HG03457 (cell line): ENCODE measurements at regions not wholly inside any gene's neighbourhood (a gene's known extent, or its start where the extent isn't known, plus 50 kb on each side); places are given as distances from the start of the nearest gene placed in this dataset.

ENCODE experiments used
- ATAC-seq: cut with Tn5 transposase; IDR thresholded peaks from one replicate; pipeline ENCODE4 v1.9.1; 2021; ENCODE audit warnings: moderate number of reproducible peaks; ENCODE audit not compliant: unreplicated experiment

- no peak for ATAC-seq
Observed at GRCh38 chr15:61421470-61421869, 192.4 kb upstream of the RORA start.

DNA sequence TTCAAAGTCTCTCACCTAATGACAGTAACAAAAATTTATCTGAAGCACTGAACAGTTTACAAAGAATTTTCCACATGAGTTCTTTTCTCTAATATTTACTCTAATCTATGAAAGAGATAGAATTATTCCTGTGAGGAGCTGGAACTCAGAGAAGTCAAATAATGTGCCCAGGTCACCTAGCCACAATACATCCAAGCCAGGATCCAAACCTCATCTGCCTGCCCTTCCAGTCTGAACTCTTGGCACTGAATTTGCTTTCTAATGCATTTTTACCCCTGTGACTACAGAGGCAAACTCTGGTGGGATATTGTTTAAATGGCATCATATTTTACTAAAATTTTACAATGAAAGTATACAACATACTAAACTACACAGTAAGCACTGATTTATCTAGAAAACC is 191.4 kb upstream of the RORA start:
- ATAC-seq, result no peak

DNA sequence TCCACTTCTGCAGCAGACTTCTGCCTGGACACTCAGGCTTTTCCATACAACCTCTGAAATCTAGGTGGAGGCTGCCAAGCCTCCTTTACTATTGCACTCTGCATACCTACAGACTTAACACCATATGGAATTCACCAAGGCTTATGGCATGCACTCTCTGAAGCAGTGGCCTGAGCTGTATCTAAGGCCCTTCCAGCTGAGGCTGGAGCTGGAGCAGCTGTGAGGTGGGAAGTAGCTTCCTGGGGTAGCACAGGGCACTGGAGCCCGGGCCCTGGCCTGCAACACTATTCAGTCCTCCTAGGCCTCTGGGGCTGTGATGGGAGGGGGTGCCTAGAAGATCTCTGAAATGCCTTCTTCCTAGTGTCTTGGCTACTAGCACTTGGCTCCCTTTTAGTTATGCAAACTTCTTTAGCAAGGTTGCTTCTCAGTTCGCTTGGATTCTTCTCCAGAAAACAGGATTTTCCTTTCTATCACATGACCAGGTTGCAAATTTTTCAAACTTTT is 186.6 kb upstream of the RORA start:
- ATAC-seq, result no peak

DNA sequence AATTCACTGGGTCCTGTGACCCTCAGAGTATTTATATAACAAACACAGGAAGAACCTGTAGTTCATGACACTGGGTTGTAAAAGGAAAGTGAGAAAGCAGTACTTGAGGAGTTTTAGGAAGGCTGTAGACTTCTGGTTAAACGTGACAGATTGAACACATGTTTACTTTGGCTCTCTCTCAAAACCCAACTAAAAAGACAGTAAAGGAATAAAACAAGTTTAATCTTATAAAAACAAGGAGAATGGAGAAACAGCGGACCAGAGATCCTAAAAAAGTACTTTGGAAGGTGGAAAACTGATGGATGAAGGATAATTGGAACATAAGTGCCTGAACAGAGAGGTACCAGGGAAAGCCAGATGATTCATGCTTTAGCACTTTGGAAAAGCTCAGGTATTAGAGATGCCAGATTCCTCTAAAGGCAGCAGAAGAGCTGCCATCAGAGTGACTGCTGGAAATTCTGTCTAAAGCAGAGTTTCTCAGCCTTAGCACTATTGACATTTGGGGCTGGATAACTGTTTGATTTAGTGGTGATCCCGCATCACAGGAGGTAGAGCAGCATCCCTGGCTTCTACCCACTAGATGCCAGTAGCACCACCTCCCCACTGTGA is 182.9 kb upstream of the RORA start:
- ATAC-seq, result no peak

DNA sequence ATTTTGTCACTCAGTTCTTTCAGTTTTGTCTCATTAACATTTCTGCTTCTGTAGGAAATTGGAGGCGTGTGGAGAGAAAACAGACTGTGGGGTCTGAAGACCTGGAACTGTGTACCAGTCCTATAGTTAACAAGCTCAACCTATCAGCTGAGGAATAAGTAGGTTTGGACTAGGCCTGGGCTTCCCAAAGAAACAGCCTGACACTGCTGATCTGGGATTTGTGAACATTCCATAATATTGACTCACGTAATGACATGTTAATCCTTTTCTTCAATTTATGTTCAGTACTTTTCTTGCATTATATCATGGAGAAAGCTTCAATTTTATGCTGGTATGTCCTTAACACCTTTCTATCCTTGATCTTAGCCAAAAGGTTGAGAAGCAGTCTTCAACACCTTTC is 181.6 kb upstream of the RORA start:
- ATAC-seq, result no peak

DNA sequence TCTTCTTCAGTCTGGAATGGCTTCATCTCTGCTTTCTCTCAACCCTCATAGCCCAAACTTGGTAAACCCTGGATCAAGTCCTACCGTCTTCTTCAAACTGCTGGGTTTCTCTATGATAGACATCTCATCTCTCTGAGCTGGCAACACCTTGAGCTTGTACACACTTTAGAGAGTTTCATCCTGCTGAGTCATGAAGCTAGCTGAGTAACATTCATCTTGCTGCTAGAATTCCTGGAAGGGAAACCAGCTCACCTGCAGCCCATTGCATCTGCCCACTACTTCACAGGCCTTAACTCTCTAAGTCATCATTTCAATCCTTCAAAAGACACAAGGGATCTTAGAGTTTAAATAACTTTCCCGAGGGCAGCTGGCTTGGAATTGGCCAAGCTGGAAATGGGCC is 175.5 kb upstream of the RORA start:
- ATAC-seq, result no peak

GRCh38 chr15:61403884-61404283 is 174.8 kb upstream of the RORA start:
- ATAC-seq, result no peak

DNA sequence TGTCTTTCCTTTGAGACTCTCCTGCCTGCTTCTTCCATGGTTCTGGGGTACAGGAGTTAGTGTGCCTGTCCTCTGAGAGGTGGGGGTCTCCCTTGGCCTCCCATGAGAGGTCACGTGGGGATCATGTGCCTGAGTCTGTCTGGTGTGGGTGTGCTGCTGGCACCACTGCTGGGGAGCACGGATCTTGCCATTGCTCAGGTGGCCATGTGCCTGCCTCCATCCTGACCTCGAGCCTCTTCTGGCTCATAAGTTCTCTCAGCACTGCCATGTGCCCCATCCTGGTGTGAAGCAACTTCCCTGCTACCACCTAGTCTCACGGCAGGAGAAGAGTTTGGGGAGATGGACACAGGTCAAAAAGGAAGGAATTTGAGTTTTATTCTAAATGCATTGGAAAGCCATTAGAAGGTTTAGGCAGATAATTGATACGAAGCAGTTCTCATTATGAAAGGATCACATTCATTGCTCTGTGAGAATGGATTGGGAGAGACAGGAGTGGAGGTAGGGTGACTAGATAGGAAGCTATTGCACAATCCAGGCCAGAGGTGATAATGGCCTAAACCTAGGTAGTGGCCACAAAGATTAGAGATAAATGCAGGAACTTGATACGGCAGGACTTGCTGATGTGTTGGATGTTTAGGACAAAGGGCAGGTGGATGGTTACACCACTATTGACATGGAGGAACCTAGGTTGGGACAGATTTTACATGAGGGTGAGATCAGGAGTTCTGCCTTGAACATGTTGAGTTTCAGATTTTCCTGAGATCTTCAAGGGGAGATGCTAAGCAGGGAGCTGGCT is 173.0 kb upstream of the RORA start:
- ATAC-seq, result no peak

DNA sequence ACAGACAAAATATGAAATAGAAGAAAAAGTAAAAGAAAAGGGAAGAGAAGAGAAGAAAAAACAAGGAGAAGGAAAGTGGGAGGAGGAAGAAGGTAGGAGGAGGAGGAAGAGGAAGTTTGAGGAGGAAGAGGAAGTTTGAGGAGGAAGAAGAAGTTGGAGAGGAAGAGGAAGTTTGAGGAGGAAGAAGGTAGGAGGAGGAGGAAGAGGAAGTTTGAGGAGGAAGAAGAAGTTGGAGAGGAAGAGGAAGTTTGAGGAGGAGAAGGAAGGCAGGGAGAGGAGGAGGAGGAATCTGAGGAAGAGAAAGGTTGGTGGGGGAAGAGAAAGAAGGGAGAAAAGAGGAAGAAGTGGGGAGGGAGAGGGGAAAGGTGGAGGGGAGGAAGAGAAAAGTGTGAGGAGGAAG is 169.2 kb upstream of the RORA start:
- no peak for ATAC-seq

DNA sequence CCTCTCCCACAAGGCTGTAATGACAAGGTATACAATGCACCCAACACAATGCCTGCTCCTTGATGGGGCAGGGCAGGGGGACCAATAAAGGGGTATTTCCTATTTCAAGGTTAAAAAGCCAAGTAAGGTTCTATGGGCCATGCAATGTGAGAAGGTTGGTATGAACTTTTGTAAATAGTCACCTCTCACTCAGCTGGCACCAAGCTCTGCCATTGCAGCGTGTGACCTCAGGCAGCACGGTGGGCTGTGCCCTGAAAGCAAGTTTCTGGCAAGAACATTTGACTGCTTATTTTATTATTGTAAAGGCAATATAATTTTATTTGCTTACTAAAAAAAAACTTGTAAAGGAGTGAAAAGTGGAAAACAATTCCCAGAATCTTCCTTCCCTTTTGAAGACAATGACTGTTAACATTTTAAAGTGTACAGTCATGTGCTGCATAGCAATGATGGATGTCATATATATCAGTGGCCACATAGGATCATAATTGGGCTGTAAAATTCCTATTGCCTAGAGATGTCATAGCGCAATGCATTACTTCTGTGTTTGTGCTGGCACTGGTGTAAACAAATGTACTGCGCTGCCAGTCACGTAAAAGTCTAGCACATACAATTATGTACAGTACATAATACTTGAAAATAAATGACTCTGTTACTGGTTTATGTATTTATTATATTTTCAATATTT is 167.3 kb upstream of the RORA start:
- ATAC-seq, result no peak

DNA sequence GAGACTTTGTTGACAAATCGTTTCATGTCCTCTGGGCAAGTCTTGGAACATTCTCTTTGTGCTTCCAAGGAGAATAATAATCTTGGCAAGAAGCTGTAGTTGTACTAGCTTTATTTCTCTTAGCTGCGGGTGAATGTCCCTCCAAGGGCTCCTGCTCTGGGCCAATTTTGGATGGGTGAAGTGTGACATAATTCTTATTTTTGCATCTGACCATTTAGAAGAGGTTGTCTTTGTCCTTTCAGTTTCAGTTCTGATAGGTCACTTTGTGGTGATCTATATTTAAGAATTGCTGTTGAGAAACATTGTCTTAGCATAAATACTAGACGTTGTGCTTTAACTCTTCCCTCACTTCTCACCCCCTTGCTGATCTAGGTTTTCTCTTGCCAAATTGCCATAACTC is 164.8 kb upstream of the RORA start:
- ATAC-seq, result no peak

GRCh38 chr15:61393524-61393923 is 164.4 kb upstream of the RORA start:
- no peak for ATAC-seq

DNA sequence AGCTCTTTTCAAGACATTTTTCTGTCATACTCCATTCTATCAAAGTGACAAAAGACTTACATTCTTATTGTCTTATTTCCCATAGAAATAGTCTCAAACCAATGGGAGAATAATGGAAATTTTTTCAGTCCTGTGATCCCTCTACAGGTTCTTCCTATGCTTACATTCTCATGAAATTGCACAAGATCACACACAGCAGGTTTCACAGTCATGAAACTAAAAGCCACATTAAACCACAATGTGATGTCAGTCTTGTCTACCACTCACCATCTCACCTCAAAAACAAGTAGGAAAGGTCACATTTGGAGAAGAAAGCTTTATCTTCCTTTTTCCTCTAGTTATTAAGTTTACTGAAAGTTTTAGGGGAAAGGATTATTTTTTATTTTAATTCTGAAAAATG is 161.0 kb upstream of the RORA start:
- ATAC-seq, result no peak

DNA sequence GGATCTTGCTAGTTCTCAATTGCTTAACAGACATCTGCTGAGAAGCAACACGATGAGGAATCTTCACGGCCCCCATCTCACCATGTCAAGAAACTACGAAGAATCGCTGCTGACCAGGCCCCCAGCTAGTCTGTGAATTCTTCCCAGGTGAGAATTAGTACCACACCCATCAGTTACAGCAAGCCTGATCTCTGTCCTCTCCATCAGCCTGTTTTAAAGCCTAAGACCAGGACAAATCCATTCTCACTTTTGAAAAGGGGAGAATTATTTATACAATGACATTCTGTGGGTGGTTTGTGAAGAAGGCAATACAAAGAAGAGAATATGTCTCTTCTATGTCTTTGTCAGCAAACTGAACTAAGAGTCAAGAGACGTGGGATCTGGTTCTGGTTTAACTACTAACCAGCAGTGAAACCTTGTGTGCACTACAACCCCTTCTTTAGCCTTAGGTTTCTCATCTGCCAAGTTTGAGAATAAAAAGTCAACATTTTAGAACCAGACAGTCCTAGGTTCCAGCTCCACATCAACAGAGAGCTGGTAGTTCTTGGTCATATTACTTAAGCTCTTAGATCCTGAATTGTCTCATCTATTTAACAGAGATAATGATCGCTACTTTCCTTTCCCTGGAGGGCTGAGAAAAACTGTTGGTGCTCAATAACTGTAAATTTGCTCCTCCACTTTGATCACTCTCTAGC is 160.4 kb upstream of the RORA start:
- ATAC-seq, result no peak

DNA sequence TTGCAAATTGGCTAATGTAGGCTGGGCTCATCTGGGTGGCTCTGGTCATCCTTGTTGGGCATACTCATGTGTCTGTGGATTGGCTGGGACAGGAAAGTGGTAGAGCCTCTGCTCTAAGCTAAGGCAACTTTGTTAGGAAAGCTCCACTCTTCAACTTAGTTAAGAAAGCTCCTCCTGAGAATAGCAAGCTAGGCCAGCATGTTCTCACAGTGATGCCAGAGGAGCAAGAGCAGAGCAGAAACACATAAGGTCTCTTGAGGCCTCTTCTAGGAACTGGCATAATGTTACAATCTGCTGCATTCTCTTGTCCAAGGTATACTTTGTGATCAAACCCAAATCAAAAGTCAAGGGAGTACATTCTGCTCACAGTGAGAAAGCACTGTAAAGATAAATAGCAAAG is 158.6 kb upstream of the RORA start:
- ATAC-seq, result no peak

- no peak for ATAC-seq
Observed at GRCh38 chr15:61383421-61383820, 154.3 kb upstream of the RORA start.

- ATAC-seq, result no peak
Observed at GRCh38 chr15:61382927-61383326, 153.8 kb upstream of the RORA start.

DNA sequence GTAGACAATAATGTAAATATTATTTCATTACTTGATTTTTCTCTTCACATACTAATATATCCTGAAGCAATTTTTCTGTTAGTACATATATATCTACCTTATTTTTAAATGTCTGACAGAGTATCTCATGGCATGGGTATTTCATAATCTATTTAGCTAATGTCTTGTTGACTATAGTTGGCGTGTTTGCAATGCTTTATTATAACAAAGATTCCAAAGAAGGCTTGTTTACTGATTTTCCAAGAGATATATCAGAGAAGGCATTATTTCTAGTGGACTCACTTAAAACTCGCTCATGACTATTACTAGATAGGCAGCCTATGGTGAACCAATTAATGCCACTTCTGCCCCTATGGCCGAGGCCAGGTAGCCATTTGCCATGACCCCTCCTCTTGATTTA is 152.4 kb upstream of the RORA start:
- no peak for ATAC-seq

DNA sequence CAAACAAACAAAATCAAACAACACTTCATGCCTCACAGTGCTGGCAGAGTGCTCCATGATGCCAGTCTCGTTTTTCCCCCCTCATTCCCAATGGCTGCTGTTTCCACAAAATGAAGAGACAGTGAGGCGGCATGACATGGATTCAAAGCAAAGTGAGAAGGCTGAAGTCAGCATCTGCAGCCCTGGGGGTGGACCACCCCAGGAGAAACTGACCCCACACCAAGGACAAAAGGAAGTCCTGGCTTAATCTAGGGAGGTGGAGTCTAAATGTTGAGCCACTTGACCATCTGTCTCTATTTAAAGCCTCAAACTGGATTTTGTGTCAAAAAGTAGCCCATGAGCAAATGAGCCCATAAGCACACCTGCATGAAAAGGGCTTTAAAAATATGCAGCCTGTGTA is 151.2 kb upstream of the RORA start:
- ATAC-seq, result no peak

DNA sequence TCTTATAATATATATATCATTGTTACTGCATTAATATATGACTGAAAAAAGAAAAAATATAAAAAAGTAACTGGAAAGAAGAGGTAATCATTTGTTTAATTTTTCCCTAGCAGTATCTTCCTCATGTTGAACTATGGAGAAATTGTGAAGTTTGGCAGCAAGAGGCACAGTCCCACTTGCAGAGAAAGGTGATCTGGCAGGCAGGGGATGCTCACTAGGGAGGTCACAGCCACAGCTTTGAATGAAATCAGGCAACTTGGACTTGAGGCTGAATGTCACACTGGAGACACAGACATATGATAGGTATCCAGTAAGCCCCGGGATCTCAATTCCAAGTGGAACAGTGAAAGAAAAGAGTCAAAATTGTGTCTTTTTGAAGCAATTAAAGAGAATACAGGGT is 149.9 kb upstream of the RORA start:
- no peak for ATAC-seq

GRCh38 chr15:61376961-61377360 is 147.9 kb upstream of the RORA start:
- no peak for ATAC-seq

DNA sequence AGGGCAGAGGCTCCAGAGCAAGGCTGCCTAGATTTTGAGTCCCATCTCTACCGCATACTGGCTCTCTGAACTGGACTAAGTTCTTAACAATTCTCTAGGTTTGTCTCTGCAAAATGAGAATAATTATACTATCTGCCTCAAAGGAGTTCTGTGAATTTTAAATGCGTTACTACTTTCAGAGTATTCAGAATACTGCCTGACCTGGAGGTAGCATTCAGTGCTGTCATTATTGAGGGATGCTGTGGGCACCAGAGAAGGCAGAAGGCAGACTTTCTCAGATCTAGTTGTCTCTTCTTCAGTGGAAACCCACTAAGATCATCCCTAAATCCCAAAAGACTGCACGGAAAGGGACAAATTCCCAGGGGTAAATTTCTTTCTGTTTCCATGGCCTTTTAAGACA is 147.4 kb upstream of the RORA start:
- no peak for ATAC-seq
